ENCODE measurements at regions not wholly inside any gene's neighbourhood (a gene's known extent, or its start where the extent isn't known, plus 50 kb on each side); places are given as distances from the start of the nearest gene placed in this dataset.
A peak's percentile ranks its signal among the peaks of the same experiment; 100 is the strongest.

DNA sequence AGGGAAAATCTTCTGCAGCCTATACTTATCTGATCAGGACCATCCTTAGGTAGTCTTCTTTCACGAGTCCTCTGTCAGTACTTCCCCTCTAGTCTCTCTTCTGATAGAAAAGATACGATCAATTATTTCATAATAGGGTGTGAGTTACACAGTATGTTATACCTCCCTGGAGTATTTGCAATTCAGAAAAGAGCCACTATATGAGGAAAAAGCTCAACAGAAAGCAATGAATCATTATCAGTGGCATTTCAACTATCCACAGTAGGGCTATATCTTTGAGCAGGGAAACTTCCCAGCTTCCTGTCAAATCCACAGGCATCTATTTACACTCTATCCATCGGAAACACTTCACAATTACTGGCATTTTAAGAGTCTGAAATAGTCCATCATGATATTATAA lies 105.3 kb upstream of the ACVR2A start:
- peak in 1 of 2 donors; percentile 30 for DNase-seq (ENCODE audit: low read depth in 1 of 2, low spot score in 1 of 2)
- peaks cover 10% of the 10 kb centered on the region for H3K4me1 ChIP-seq (ENCODE audit: low read depth)
- no peaks in the 10 kb centered on the region for H3K27me3 ChIP-seq
- no peaks in the 10 kb centered on the region for H3K9me3 ChIP-seq (ENCODE audit: low read depth)
- H3K36me3 ChIP-seq: no peaks in the 10 kb centered on the region
- H3K27ac ChIP-seq: no peak overlapping the region
- TF ChIP-seq, protein P1, sequence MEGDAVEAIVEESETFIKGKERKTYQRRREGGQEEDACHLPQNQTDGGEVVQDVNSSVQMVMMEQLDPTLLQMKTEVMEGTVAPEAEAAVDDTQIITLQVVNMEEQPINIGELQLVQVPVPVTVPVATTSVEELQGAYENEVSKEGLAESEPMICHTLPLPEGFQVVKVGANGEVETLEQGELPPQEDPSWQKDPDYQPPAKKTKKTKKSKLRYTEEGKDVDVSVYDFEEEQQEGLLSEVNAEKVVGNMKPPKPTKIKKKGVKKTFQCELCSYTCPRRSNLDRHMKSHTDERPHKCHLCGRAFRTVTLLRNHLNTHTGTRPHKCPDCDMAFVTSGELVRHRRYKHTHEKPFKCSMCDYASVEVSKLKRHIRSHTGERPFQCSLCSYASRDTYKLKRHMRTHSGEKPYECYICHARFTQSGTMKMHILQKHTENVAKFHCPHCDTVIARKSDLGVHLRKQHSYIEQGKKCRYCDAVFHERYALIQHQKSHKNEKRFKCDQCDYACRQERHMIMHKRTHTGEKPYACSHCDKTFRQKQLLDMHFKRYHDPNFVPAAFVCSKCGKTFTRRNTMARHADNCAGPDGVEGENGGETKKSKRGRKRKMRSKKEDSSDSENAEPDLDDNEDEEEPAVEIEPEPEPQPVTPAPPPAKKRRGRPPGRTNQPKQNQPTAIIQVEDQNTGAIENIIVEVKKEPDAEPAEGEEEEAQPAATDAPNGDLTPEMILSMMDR (IDR thresholded peaks at IDR 0.05; ENCODE audit: low read depth, low read length): no peak
- no peak overlapping the region for H3K4me3 ChIP-seq

DNA sequence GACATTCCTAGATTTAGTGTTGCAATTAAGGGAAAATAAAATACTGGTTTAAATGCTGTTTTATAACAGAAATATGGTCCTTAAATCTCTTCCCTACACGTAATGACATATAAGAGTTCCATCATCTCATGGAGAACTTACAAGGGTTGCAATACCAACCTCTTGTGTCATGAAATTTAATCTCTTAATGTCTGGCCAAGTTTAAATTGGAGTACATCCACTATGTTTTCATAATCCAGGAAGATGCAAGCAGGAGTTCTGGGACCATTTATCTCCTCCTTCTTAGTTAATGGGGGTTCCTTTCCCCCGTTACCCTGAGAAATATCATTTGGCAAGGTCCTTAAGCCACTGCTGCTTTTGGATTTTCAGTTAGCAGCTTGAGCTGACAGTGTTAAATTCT lies 126.0 kb upstream of the ACVR2A start:
- Histone ChIP-seq H3K4me1 (ENCODE audit: low read depth) (no peaks in the 10 kb centered on the region), H3K27me3 (no peaks in the 10 kb centered on the region), H3K4me3 (no peak overlapping the region), H3K36me3 (no peaks in the 10 kb centered on the region), H3K9me3 (ENCODE audit: low read depth) (no peaks in the 10 kb centered on the region), H3K27ac (no peak overlapping the region)
- no peak for DNase-seq (ENCODE audit: low read depth in 1 of 2, low spot score in 1 of 2)
- TF ChIP-seq, protein P1 (IDR thresholded peaks at IDR 0.05; ENCODE audit: low read depth, low read length): no peak

DNA sequence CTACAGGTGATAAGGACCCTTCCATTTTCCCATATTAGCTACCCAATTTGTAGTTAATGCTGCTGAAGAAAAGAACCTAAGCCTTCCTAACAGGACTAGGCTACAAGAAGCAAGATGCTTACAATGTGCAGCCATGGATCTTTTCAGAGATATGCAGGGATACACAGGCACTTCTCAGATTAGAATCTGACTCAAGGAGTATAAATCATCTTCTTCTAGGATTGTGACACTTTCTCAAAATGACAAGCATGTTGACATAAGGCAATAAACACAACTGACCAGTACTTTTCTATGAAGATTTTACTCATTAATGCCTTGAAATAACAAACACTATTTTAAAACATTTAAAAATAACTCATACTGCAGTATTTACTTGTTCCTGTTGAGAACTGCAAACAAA lies 127.9 kb upstream of the ACVR2A start:
- no peak overlapping the region for H3K27ac ChIP-seq
- no peak overlapping the region for H3K4me3 ChIP-seq
- no peaks in the 10 kb centered on the region for H3K9me3 ChIP-seq (ENCODE audit: low read depth)
- no peaks in the 10 kb centered on the region for H3K4me1 ChIP-seq (ENCODE audit: low read depth)
- TF ChIP-seq, protein P1 (IDR thresholded peaks at IDR 0.05; ENCODE audit: low read depth, low read length): no peak
- no peaks in the 10 kb centered on the region for H3K36me3 ChIP-seq
- no peaks in the 10 kb centered on the region for H3K27me3 ChIP-seq
- DNase-seq (ENCODE audit: low read depth in 1 of 2, low spot score in 1 of 2): no peak

DNA sequence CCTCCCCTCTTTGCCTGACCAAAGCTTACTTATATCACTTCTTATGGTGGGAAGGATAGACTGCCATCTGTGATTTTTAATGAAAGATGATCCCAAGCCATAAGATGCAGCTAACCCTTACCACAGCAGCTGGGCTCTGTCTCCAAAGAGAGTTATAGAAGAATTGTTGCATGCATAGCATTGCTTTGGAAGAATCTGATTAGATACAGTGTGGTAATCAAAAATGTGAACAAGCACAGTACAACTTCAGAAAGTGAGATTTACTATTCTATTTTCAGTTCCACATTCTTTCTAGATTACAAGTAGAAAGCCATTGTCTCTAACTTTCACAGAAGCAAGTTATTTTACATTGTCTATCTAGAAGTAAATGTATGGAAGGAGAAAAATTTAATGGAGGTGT lies 129.0 kb upstream of the ACVR2A start:
- no peaks in the 10 kb centered on the region for H3K27me3 ChIP-seq
- no peaks in the 10 kb centered on the region for H3K36me3 ChIP-seq
- H3K4me3 ChIP-seq: no peak overlapping the region
- no peak overlapping the region for H3K27ac ChIP-seq
- no peaks in the 10 kb centered on the region for H3K9me3 ChIP-seq (ENCODE audit: low read depth)
- TF ChIP-seq, protein P1 (IDR thresholded peaks at IDR 0.05; ENCODE audit: low read depth, low read length): no peak
- DNase-seq (ENCODE audit: low read depth in 1 of 2, low spot score in 1 of 2): peak in 1 of 2 donors; percentile 11
- no peaks in the 10 kb centered on the region for H3K4me1 ChIP-seq (ENCODE audit: low read depth)

DNA sequence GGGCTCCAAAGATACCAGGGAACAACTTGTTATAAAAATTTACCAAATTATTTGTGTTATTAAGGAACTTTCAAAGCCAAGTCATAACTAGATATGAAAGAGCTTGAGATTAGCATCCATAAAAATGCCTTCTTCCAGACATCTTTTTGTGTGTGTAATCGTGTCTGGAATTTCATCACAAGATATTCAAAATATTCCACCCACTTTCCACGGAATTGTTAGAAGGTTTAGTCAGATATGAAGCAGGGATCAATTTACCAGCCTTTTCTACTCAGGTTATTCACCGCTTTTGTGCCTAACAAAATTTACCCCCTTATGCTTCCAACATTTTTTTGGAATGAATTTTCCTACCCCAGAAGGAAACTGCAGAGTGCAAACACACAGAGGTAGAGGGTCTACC lies 130.2 kb upstream of the ACVR2A start:
- Histone ChIP-seq H3K36me3 (no peaks in the 10 kb centered on the region), H3K9me3 (ENCODE audit: low read depth) (no peaks in the 10 kb centered on the region), H3K27ac (no peak overlapping the region), H3K4me3 (no peak overlapping the region), H3K4me1 (ENCODE audit: low read depth) (no peaks in the 10 kb centered on the region), H3K27me3 (no peaks in the 10 kb centered on the region)
- TF ChIP-seq, protein P1 (IDR thresholded peaks at IDR 0.05; ENCODE audit: low read depth, low read length): no peak
- no peak for DNase-seq (ENCODE audit: low read depth in 1 of 2, low spot score in 1 of 2)

DNA sequence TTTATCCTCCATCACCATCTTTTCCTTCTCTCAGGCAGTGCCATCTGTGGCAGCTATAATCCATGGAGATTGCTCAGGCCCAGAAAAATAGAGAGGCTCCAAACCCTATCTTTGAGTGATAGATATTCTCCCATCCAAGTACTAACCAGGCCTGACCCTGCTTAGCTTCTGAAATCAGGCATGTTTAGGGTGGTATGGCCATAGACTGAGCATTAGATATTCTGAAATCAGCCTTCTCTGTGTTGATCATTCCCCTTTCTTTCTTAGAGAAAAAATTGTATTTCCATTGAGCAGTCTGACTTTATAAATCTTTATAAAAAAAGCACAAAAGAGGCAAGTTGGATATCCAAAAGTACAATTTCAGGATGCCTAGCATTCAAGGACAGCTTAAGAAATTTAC lies 131.5 kb upstream of the ACVR2A start:
- TF ChIP-seq, protein P1 (IDR thresholded peaks at IDR 0.05; ENCODE audit: low read depth, low read length): no peak
- H3K36me3 ChIP-seq: no peaks in the 10 kb centered on the region
- H3K27me3 ChIP-seq: no peaks in the 10 kb centered on the region
- no peak overlapping the region for H3K27ac ChIP-seq
- no peaks in the 10 kb centered on the region for H3K4me1 ChIP-seq (ENCODE audit: low read depth)
- no peaks in the 10 kb centered on the region for H3K9me3 ChIP-seq (ENCODE audit: low read depth)
- no peak for DNase-seq (ENCODE audit: low read depth in 1 of 2, low spot score in 1 of 2)
- H3K4me3 ChIP-seq: no peak overlapping the region
